K562 (cell line): ENCODE measurements at regions not wholly inside any gene's neighbourhood (a gene's known extent, or its start where the extent isn't known, plus 50 kb on each side); places are given as distances from the start of the nearest gene placed in this dataset.

ENCODE experiments used
- ATAC-seq: fragments of 200-7000 bp; cut with Tn5 transposase; 3 replicates; pipeline ENCODE4 v1.9.1; 2020; ENCODE audit warnings: moderate library complexity
- BruUV-seq: library from RNA; stranded (reverse); fragments of 400-500 nt; replicated peaks from 2 replicates; lab custom pipeline; 2021; lab: Mats Ljungman, UMichigan
- CTCF ChIA-PET: fragments of 300-600 bp; formaldehyde crosslinking; extraction: SDS; loops from one replicate; lab custom pipeline; 2021; ENCODE audit warnings: low intra/inter-chr PET ratio; lab: Yijun Ruan, JAX
- POLR2A ChIA-PET: fragments of 300-600, 350-650 bp; sonication (Branson Sonifier 250); formaldehyde crosslinking; extraction: SDS; loops from one replicate; lab custom pipeline; 2021; ENCODE audit warnings: antibody characterized with exemption, inconsistent platforms; lab: Yijun Ruan, JAX
- DNase-seq, 4 experiments: peaks; one replicate each; pipeline versions ENCODE4 v3.0.0 to v3.0.0-alpha.2; 2011 to 2018; ENCODE audit warnings: low spot score in 3 of 4, mixed read lengths in 3 of 4; ENCODE audit errors: extremely low read depth in 1 of 4
- FAIRE-seq: peaks from 2 replicates; lab custom pipeline; 2011; peaks lifted over from hg19 to GRCh38; lab: Jason Lieb, UNC
- H2AFZ ChIP-seq: 2 replicates; pipeline ENCODE4 v1.6.0; 2011; ENCODE audit warnings: low read depth, low read length, control low read depth, inconsistent platforms
- H3K27ac ChIP-seq: fragments of 200-600 bp; 3 replicates; pipeline ENCODE4 v1.8.0; 2011; ENCODE audit warnings: low read depth, mild to moderate bottlenecking, control low read depth, inconsistent platforms, low read length, moderate library complexity, mixed read lengths; ENCODE audit errors: extremely low read depth
- H3K27me3 ChIP-seq, 2 experiments: fragments of 300-600 bp in 1 of 2; 2 replicates in 1 of 2; 3 replicates in 1 of 2; pipeline versions ENCODE4 v1.6.0 to v1.8.0; 2011; ENCODE audit warnings: inconsistent platforms in 2 of 2, low read length in 2 of 2, mild to moderate bottlenecking in 1 of 2, mixed read lengths in 1 of 2, moderate library complexity in 1 of 2; ENCODE audit not compliant: control insufficient read depth in 2 of 2, insufficient read depth in 2 of 2
- H3K36me3 ChIP-seq: fragments of 300-600 bp; 3 replicates; pipeline ENCODE4 v1.8.0; 2011; ENCODE audit warnings: mild to moderate bottlenecking, low read length, inconsistent platforms; ENCODE audit not compliant: control insufficient read depth, insufficient read depth
- H3K4me1 ChIP-seq, 2 experiments: fragments of 200-600 bp in 1 of 2; replicated peaks in 1 of 2; 2 replicates in 1 of 2; 3 replicates in 1 of 2; pipeline versions ENCODE4 v1.5.1 to v1.8.0; 2011; ENCODE audit warnings: inconsistent platforms in 2 of 2, low read length in 2 of 2, mild to moderate bottlenecking in 1 of 2, mixed read lengths in 1 of 2, moderate library complexity in 1 of 2; ENCODE audit not compliant: control insufficient read depth in 2 of 2, insufficient read depth in 2 of 2
- H3K4me2 ChIP-seq: 2 replicates; pipeline ENCODE4 v1.6.1; 2011; ENCODE audit warnings: low read length, control low read depth, inconsistent platforms, mixed read lengths; ENCODE audit not compliant: insufficient read depth
- H3K4me3 ChIP-seq: fragments of 200-600 bp; sonication (generic), shearing (Covaris generic); 2 replicates; pipeline ENCODE4 v1.5.1; 2016; ENCODE audit warnings: control low read depth, inconsistent platforms
- H3K79me2 ChIP-seq: fragments of 200-600 bp; 3 replicates; pipeline ENCODE4 v1.8.0; 2011; ENCODE audit warnings: low read length, inconsistent platforms; ENCODE audit not compliant: control insufficient read depth, insufficient read depth
- H3K9ac ChIP-seq, 2 experiments: 2 replicates each; pipeline versions ENCODE4 v1.6.0 to v1.6.1; 2011; ENCODE audit warnings: low read depth in 2 of 2, low read length in 2 of 2, control low read depth in 1 of 2, inconsistent platforms in 1 of 2, mild to moderate bottlenecking in 1 of 2, mixed read lengths in 1 of 2; ENCODE audit not compliant: insufficient read depth in 1 of 2
- H3K9me1 ChIP-seq: one replicate; pipeline ENCODE4 v1.6.0; 2011; ENCODE audit warnings: inconsistent platforms, mild to moderate bottlenecking, low read length, moderate library complexity; ENCODE audit not compliant: control insufficient read depth, insufficient read depth
- H3K9me3 ChIP-seq: replicated peaks from 2 replicates; pipeline ENCODE4 v1.5.1; 2011; ENCODE audit warnings: low read depth, low read length, inconsistent platforms; ENCODE audit not compliant: control insufficient read depth, insufficient read depth
- H4K20me1 ChIP-seq: replicated peaks from 2 replicates; pipeline ENCODE4 v1.6.1; 2011; ENCODE audit warnings: low read length, inconsistent platforms, mixed read lengths; ENCODE audit not compliant: control insufficient read depth, insufficient read depth
- ELF4 ChIP-seq: fragments of 450-650 bp; formaldehyde crosslinking; IDR thresholded peaks from 2 replicates; pipeline ENCODE4 v1.4.0; 2022; ENCODE audit warnings: missing genetic modification characterization
- HDAC1 ChIP-seq, 2 experiments: fragments of 450-650 bp; IDR thresholded peaks; 2 replicates each; pipeline ENCODE4 v1.6.1; 2016 to 2017; ENCODE audit warnings: inconsistent platforms in 1 of 2, mild to moderate bottlenecking in 1 of 2, moderate library complexity in 1 of 2
- NELFE ChIP-seq: IDR thresholded peaks from 2 replicates; pipeline ENCODE4 v1.6.1; 2011; ENCODE audit warnings: mild to moderate bottlenecking; ENCODE audit not compliant: insufficient read depth, insufficient read length
- OTX1 ChIP-seq: fragments of 450-650 bp; formaldehyde crosslinking; IDR thresholded peaks from 2 replicates; pipeline ENCODE4 v1.4.0; 2022; ENCODE audit warnings: mild to moderate bottlenecking
- SPI1 ChIP-seq: IDR thresholded peaks from 2 replicates; pipeline ENCODE4 v1.6.1; 2011; ENCODE audit warnings: low read depth, low read length, control low read depth, borderline replicate concordance
- TEAD1 ChIP-seq, 2 experiments: fragments of 450-650 bp in 1 of 2; sonication (generic) in 1 of 2; formaldehyde crosslinking; IDR thresholded peaks; 2 replicates each; pipeline versions ENCODE4 v1.4.0 to v1.8.0; 2020 to 2022; ENCODE audit warnings: mild to moderate bottlenecking in 2 of 2, missing genetic modification reagents in 1 of 2
- ZBTB2 ChIP-seq: fragments of 450-650 bp; IDR thresholded peaks from 2 replicates; pipeline ENCODE4 v1.6.1; 2016; ENCODE audit warnings: antibody characterized with exemption
- ZNF263 ChIP-seq: sonication (generic); formaldehyde crosslinking; IDR thresholded peaks from 2 replicates; pipeline ENCODE4 v1.8.0; 2022; ENCODE audit warnings: mild to moderate bottlenecking, missing genetic modification reagents, borderline replicate concordance
- WGBS: fragments of 100-300 bp; shearing (Covaris generic); methylation state at CpG from one replicate; pipeline ENCODE4 v1.1.6; 2016; ENCODE audit warnings: low coverage, mixed read lengths; ENCODE audit not compliant: insufficient coverage; ENCODE audit errors: missing lambda C conversion rate; 5-methylcytosine and 5-hydroxymethylcytosine counted together
- in situ Hi-C: fragments of 300-500 bp; cut with MboI; formaldehyde crosslinking; loops from 4 replicates; pipeline ENCODE4 v1.15.0; 2018; ENCODE audit warnings: inconsistent platforms, mixed read lengths
- intact Hi-C: fragments of 100-400 bp; cut with micrococcal nuclease; formaldehyde crosslinking; loops from 2 replicates; pipeline ENCODE4 v1.14.2; 2022
- TF ChIP-seq, protein P1 (sequence below), 2 experiments: fragments of 450-650 bp; IDR thresholded peaks; 2 replicates each; pipeline ENCODE4 v1.6.1; 2016
- TF ChIP-seq, protein P2 (sequence below): fragments of 450-650 bp; formaldehyde crosslinking; IDR thresholded peaks from 2 replicates; pipeline ENCODE4 v1.4.0; 2022; ENCODE audit warnings: missing genetic modification characterization

GRCh38 chr7:157480371-157481050 is 143.7 kb downstream of the DNAJB6 start:
- POLR2A ChIA-PET, result interaction anchor here (0.8 kb wide), 1 partner anchor 118 kb away, joined by 3 read pairs; no protein-coding TSS in a partner anchor
- Histone ChIP-seq H4K20me1 (0 out of 2 replicates have a peak, but pooled peaks cover 8% of the 10 kb centered on the region), H3K27ac (no peak overlapping the region), H2AFZ (no peak overlapping the region), H3K9me1 (peaks cover 2% of the 10 kb centered on the region), H3K36me3 (no peaks in the 10 kb centered on the region), H3K4me1 (peaks cover 0 to 5% of the 10 kb centered on the region in 2 experiments; a peak in 1 of 5 replicates)
- in situ Hi-C loops, result no loop called here
- no TSS peak for BruUV-seq
- FAIRE-seq (no peak), ATAC-seq (no peak)
- intact Hi-C loops, result no loop called here
- peak; percentile 28; the same call in 1 of the 2 replicates for TF ChIP-seq ZNF263
- TF ChIP-seq SPI1, result no peak
- TF ChIP-seq TEAD1 (CRISPR knock-in tag; IDR thresholded peaks at IDR 0.05), result 0 out of 4 replicates have a peak, but pooled peaks of 1 of the 2 experiments have one; percentile 14
- TF ChIP-seq, all 486 proteins: peak for 2
- Histone ChIP-seq H3K9ac (no peak overlapping the region), H3K4me2 (no peak overlapping the region), H3K27me3 (peaks cover 33 to 72% of the 10 kb centered on the region in 2 experiments), H3K9me3 (peaks cover 7% of the 10 kb centered on the region; the same call in 1 of the 2 replicates), H3K4me3 (no peak overlapping the region), H3K79me2 (no peaks in the 10 kb centered on the region)
- whole genome bisulfite sequencing, result 20% methylated on average over 19 of the region's 20 CpGs
- no peak for DNase-seq
- CTCF ChIA-PET, result no interaction called here

DNA sequence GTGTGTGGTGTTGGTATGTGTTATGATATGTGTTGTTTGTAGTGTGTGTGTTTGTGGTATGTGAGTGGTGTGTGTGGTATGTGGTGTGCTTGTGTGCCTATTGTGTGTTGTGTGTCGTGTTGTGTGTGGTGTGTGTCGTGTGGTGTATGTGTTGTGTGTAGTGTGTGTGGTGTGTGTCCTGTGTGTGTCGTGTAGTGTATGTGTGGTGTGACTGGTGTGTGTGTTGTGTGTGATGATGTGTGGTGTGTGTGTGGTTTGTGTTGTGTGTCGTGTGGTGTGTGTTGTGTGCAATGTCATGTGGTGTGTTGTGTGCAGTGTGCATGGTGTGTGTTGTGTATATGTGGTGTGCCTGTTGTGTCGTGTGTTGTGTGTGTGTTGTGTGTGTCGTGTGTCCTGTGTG is 144.6 kb downstream of the DNAJB6 start:
- no TSS peak for BruUV-seq
- no peak for FAIRE-seq
- TF ChIP-seq NELFE (no peak), ELF4 (CRISPR knock-in tag) (0 out of 2 replicates have a peak, but pooled peaks have one; percentile 22), OTX1 (0 out of 2 replicates have a peak, but pooled peaks have one; percentile 68), HDAC1 (IDR thresholded peaks at IDR 0.05) (0 out of 4 replicates have a peak, but pooled peaks of 1 of the 2 experiments have one; percentile 21), ZBTB2 (no peak)
- TF ChIP-seq, protein P1, sequence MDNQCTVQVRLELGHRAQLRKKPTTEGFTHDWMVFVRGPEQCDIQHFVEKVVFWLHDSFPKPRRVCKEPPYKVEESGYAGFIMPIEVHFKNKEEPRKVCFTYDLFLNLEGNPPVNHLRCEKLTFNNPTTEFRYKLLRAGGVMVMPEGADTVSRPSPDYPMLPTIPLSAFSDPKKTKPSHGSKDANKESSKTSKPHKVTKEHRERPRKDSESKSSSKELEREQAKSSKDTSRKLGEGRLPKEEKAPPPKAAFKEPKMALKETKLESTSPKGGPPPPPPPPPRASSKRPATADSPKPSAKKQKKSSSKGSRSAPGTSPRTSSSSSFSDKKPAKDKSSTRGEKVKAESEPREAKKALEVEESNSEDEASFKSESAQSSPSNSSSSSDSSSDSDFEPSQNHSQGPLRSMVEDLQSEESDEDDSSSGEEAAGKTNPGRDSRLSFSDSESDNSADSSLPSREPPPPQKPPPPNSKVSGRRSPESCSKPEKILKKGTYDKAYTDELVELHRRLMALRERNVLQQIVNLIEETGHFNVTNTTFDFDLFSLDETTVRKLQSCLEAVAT (IDR thresholded peaks at IDR 0.05), result peak in 1 of 2 experiments; percentile 18; a peak in 1 of 4 replicates
- TF ChIP-seq, protein P2, sequence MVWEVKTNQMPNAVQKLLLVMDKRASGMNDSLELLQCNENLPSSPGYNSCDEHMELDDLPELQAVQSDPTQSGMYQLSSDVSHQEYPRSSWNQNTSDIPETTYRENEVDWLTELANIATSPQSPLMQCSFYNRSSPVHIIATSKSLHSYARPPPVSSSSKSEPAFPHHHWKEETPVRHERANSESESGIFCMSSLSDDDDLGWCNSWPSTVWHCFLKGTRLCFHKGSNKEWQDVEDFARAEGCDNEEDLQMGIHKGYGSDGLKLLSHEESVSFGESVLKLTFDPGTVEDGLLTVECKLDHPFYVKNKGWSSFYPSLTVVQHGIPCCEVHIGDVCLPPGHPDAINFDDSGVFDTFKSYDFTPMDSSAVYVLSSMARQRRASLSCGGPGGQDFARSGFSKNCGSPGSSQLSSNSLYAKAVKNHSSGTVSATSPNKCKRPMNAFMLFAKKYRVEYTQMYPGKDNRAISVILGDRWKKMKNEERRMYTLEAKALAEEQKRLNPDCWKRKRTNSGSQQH (CRISPR knock-in tag), result peak; percentile 69; the same call in 1 of the 2 replicates

More for the DNA sequence above, 144.6 kb downstream of the DNAJB6 start:
- no peak overlapping the region for H3K4me3 ChIP-seq
- H3K4me2 ChIP-seq, result no peak overlapping the region
- POLR2A ChIA-PET, result no interaction called here
- 0 out of 2 replicates have a peak, but pooled peaks cover 15% of the 10 kb centered on the region for H4K20me1 ChIP-seq
- peaks cover 41 to 71% of the 10 kb centered on the region in 2 experiments for H3K27me3 ChIP-seq
- DNase-seq (no peak), ATAC-seq (no peak)
- H3K4me1 ChIP-seq, result peaks cover 0 to 5% of the 10 kb centered on the region in 2 experiments; a peak in 1 of 5 replicates
- in situ Hi-C loops (no loop called here), intact Hi-C loops (no loop called here)
- no peak overlapping the region for H2AFZ ChIP-seq
- H3K9ac ChIP-seq, result no peak overlapping the region
- 2% methylated on average over 6 of the region's 6 CpGs for WGBS
- H3K79me2 ChIP-seq, result no peaks in the 10 kb centered on the region
- H3K9me1 ChIP-seq, result peaks cover 2% of the 10 kb centered on the region
- peaks cover 7% of the 10 kb centered on the region; the same call in 1 of the 2 replicates for H3K9me3 ChIP-seq
- H3K27ac ChIP-seq, result no peak overlapping the region
- H3K36me3 ChIP-seq, result no peaks in the 10 kb centered on the region
- CTCF ChIA-PET, result no interaction called here
